ENCODE measurements at regions not wholly inside any gene's neighbourhood (a gene's known extent, or its start where the extent isn't known, plus 50 kb on each side); places are given as distances from the start of the nearest gene placed in this dataset.

DNA sequence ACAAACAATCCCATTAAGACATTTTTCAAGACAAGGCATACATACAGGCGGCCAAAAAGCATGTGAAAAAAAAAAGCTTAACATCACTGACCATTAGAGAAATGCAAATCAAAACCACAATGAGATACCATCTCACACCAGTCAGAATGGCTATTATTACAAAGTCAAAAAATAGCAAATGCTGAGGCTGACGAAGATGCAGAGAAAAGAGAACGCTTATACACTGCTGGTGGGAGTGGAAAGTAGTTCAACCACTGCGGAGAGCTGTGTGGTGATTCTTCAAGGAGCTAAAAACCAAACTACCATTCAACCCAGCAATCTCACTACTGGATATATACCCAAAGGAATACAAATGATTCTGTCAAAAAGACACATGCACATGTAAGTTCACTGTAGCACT lies 216.7 kb downstream of the FOXG1 start:
- TF ChIP-seq EZH2 (IDR thresholded peaks at IDR 0.05; ENCODE audit: borderline replicate concordance, low read length), result no peak
- TF ChIP-seq, protein P1, sequence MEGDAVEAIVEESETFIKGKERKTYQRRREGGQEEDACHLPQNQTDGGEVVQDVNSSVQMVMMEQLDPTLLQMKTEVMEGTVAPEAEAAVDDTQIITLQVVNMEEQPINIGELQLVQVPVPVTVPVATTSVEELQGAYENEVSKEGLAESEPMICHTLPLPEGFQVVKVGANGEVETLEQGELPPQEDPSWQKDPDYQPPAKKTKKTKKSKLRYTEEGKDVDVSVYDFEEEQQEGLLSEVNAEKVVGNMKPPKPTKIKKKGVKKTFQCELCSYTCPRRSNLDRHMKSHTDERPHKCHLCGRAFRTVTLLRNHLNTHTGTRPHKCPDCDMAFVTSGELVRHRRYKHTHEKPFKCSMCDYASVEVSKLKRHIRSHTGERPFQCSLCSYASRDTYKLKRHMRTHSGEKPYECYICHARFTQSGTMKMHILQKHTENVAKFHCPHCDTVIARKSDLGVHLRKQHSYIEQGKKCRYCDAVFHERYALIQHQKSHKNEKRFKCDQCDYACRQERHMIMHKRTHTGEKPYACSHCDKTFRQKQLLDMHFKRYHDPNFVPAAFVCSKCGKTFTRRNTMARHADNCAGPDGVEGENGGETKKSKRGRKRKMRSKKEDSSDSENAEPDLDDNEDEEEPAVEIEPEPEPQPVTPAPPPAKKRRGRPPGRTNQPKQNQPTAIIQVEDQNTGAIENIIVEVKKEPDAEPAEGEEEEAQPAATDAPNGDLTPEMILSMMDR (conservative IDR thresholded peaks at IDR 0.05 in 1 of 2, IDR thresholded peaks at IDR 0.05 in 1 of 2; ENCODE audit: extremely low read depth in 1 of 2, insufficient read depth in 1 of 2, low read depth in 1 of 2, low read length in 2 of 2), result no peak
